GM12878 (cell line): ENCODE measurements at regions not wholly inside any gene's neighbourhood (a gene's known extent, or its start where the extent isn't known, plus 50 kb on each side); places are given as distances from the start of the nearest gene placed in this dataset.

ENCODE experiments used
- CHD2 ChIP-seq: IDR thresholded peaks from 2 replicates; pipeline ENCODE4 v1.6.1; 2011; ENCODE audit warnings: low read depth, low read length, improper control_type of control experiment, borderline replicate concordance
- GABPA ChIP-seq: IDR thresholded peaks from 2 replicates; pipeline ENCODE4 v1.6.1; 2014; ENCODE audit warnings: antibody characterized with exemption, low read depth, mild to moderate bottlenecking, inconsistent platforms
- HDAC2 ChIP-seq: fragments of 200-600 bp; sonication (generic); IDR thresholded peaks from 2 replicates; pipeline ENCODE4 v1.6.1; 2017
- KLF5 ChIP-seq: fragments of 450-650 bp; IDR thresholded peaks from 2 replicates; pipeline ENCODE4 v1.6.1; 2014; ENCODE audit warnings: mild to moderate bottlenecking; ENCODE audit not compliant: partially characterized antibody
- RELA ChIP-seq: fragments of 450-650 bp; IDR thresholded peaks from 2 replicates; pipeline ENCODE4 v1.8.0; 2014; ENCODE audit warnings: borderline replicate concordance; ENCODE audit not compliant: partially characterized antibody
- SPI1 ChIP-seq: IDR thresholded peaks from 2 replicates; pipeline ENCODE4 v1.6.1; 2011; ENCODE audit warnings: low read depth, mild to moderate bottlenecking, low read length, moderate library complexity, borderline replicate concordance; ENCODE audit not compliant: insufficient read depth

DNA sequence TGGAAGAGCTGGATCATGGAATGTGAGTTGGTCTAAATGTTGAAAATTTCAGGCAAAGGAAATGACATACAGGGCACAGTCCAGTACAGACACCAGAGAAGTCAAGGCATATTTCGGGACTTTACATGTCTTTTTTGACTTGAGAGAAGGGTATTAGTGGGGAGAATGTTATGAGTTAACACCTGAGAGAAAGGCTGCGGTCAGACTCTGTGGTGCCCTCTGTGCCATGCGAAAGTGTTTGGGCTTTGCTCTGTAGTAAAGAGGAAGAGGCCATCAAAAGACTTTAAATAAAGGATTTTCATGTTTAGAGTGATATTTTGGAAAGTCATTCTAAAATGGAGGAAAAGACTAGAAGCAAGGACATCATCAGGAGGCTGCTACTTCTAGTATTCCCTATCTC lies 607.4 kb downstream of the CCSER2 start:
- no peak for TF ChIP-seq RELA
- TF ChIP-seq KLF5: no peak
- TF ChIP-seq CHD2: no peak
- TF ChIP-seq SPI1: no peak
- no peak for TF ChIP-seq GABPA
- TF ChIP-seq HDAC2: no peak
